ENCODE measurements at regions not wholly inside any gene's neighbourhood (a gene's known extent, or its start where the extent isn't known, plus 50 kb on each side); places are given as distances from the start of the nearest gene placed in this dataset.

DNA sequence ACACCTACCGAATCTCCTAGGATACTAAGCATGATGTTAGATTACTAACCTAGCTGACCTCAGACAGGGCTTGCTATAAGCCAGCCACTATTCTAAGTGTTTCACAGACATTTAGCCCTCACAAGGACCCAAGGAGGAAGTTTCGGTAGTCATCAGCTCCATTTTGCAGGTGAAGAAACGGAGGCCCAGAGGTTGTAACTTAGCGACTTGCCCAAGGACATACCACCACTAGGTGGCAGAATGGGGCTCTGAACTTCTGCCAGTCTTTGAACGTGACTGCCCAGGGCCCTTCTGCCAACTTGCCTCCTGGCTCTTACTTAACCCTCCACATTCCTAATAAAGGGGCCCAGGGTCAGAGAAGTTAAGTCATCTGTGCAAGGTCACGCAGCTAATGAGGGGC lies 283.5 kb downstream of the C1orf94 start:
- Histone ChIP-seq H3K4me2 (ENCODE audit: insufficient read depth, low read length) (no peak overlapping the region), H3K27me3 (ENCODE audit: control insufficient read depth in 2 of 2, insufficient read depth in 2 of 2, low read length in 2 of 2) (no peaks in the 10 kb centered on the region), H3K9me3 (replicated peaks; ENCODE audit: control insufficient read depth, insufficient read depth, low read length) (no peaks in the 10 kb centered on the region), H2AFZ (ENCODE audit: low read depth, low read length) (no peak overlapping the region), H3K9me1 (replicated peaks; ENCODE audit: control insufficient read depth, extremely low read depth, insufficient read depth, low read length) (no peaks in the 10 kb centered on the region), H3K4me1 (ENCODE audit: control insufficient read depth, extremely low read depth, insufficient read depth, low read length) (no peaks in the 10 kb centered on the region), H3K4me3 (replicated peaks in 1 of 3; ENCODE audit: insufficient read depth in 1 of 3, low read depth in 1 of 3, low read length in 3 of 3) (no peak overlapping the region), H3K79me2 (ENCODE audit: control insufficient read depth, insufficient read depth, low read length) (no peaks in the 10 kb centered on the region), H4K20me1 (replicated peaks; ENCODE audit: control insufficient read depth, extremely low read depth, insufficient read depth, low read length) (no peaks in the 10 kb centered on the region), H3K36me3 (ENCODE audit: control insufficient read depth in 2 of 2, extremely low read depth in 1 of 2, insufficient read depth in 2 of 2, low read length in 2 of 2) (no peaks in the 10 kb centered on the region), H3K9ac (replicated peaks; ENCODE audit: extremely low read depth, insufficient read depth, low read length) (no peak overlapping the region), H3K27ac (ENCODE audit: insufficient read depth, low read depth, low read length) (no peak overlapping the region)
- CTCF ChIA-PET = no interaction called here
- BruUV-seq (replicated peaks) = no TSS peak
- POLR2A ChIA-PET = no interaction called here
- intact Hi-C loops (cut with micrococcal nuclease) (no loop called here), dilution Hi-C loops (cut with MboI; ENCODE audit: extremely low pct_ligation_motif_present, low sequenced_read_pairs) (no loop called here)
- TF ChIP-seq, protein P1, sequence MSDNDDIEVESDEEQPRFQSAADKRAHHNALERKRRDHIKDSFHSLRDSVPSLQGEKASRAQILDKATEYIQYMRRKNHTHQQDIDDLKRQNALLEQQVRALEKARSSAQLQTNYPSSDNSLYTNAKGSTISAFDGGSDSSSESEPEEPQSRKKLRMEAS (IDR thresholded peaks at IDR 0.05; ENCODE audit: insufficient read depth, insufficient read length) = no peak
- no peak for TF ChIP-seq EZH2 (IDR thresholded peaks at IDR 0.05; ENCODE audit: borderline replicate concordance, low read depth, low read length, severe bottlenecking)
- TF ChIP-seq POLR2A (IDR thresholded peaks at IDR 0.05; ENCODE audit: low read depth, low read length) = no peak
- TF ChIP-seq MYC (IDR thresholded peaks at IDR 0.05; ENCODE audit: low read depth, low read length) = no peak
- no peak for TF ChIP-seq GATA2 (IDR thresholded peaks at IDR 0.05; ENCODE audit: insufficient read depth, insufficient read length, low read depth, low read length)
- TF ChIP-seq, protein P2, sequence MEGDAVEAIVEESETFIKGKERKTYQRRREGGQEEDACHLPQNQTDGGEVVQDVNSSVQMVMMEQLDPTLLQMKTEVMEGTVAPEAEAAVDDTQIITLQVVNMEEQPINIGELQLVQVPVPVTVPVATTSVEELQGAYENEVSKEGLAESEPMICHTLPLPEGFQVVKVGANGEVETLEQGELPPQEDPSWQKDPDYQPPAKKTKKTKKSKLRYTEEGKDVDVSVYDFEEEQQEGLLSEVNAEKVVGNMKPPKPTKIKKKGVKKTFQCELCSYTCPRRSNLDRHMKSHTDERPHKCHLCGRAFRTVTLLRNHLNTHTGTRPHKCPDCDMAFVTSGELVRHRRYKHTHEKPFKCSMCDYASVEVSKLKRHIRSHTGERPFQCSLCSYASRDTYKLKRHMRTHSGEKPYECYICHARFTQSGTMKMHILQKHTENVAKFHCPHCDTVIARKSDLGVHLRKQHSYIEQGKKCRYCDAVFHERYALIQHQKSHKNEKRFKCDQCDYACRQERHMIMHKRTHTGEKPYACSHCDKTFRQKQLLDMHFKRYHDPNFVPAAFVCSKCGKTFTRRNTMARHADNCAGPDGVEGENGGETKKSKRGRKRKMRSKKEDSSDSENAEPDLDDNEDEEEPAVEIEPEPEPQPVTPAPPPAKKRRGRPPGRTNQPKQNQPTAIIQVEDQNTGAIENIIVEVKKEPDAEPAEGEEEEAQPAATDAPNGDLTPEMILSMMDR (IDR thresholded peaks at IDR 0.05; ENCODE audit: extremely low read depth in 1 of 2, insufficient read depth in 1 of 2, low read depth in 1 of 2, low read length in 2 of 2) = peak; percentile 12 to 18
- no peak for TF ChIP-seq JUN (IDR thresholded peaks at IDR 0.05; ENCODE audit: borderline replicate concordance, insufficient read depth, insufficient read length, low read depth)
- DNase-seq (ENCODE audit: low read depth, low spot score) = no peak
- FAIRE-seq = no peak

DNA sequence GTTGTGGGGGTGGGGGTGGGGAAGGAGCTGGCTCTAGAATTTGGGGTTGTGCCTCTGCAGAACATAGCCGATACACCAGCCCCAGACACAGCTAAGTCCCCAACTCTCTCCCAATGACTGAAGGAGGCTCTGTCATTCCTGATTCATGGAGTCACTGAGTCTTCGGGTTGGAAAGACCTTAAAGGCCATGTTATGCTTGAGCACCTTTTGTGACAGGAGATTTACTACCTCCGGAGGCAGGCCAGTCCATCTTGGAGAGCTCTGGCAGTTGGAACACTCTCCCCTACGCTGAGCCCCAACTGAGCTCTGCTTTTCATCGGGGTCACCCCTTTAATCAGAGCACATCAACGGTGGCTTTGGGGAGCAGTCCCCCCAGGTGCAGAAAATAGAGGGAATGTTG lies 284.4 kb upstream of the GJB5 start:
- DNase-seq (ENCODE audit: low read depth, low spot score) (no peak), FAIRE-seq (no peak)
- Histone ChIP-seq H3K27ac (ENCODE audit: insufficient read depth, low read depth, low read length) (no peak overlapping the region), H3K79me2 (ENCODE audit: control insufficient read depth, insufficient read depth, low read length) (no peaks in the 10 kb centered on the region), H3K4me1 (ENCODE audit: control insufficient read depth, extremely low read depth, insufficient read depth, low read length) (no peaks in the 10 kb centered on the region), H3K9me3 (replicated peaks; ENCODE audit: control insufficient read depth, insufficient read depth, low read length) (no peaks in the 10 kb centered on the region), H3K36me3 (ENCODE audit: control insufficient read depth in 2 of 2, extremely low read depth in 1 of 2, insufficient read depth in 2 of 2, low read length in 2 of 2) (no peaks in the 10 kb centered on the region), H3K4me2 (ENCODE audit: insufficient read depth, low read length) (no peak overlapping the region), H3K4me3 (replicated peaks in 1 of 3; ENCODE audit: insufficient read depth in 1 of 3, low read depth in 1 of 3, low read length in 3 of 3) (no peak overlapping the region), H3K9ac (replicated peaks; ENCODE audit: extremely low read depth, insufficient read depth, low read length) (no peak overlapping the region), H3K27me3 (ENCODE audit: control insufficient read depth in 2 of 2, insufficient read depth in 2 of 2, low read length in 2 of 2) (no peaks in the 10 kb centered on the region), H3K9me1 (replicated peaks; ENCODE audit: control insufficient read depth, extremely low read depth, insufficient read depth, low read length) (no peaks in the 10 kb centered on the region), H2AFZ (ENCODE audit: low read depth, low read length) (no peak overlapping the region), H4K20me1 (replicated peaks; ENCODE audit: control insufficient read depth, extremely low read depth, insufficient read depth, low read length) (no peaks in the 10 kb centered on the region)
- CTCF ChIA-PET = no interaction called here
- POLR2A ChIA-PET = no interaction called here
- intact Hi-C loops (cut with micrococcal nuclease) (no loop called here), dilution Hi-C loops (cut with MboI; ENCODE audit: extremely low pct_ligation_motif_present, low sequenced_read_pairs) (no loop called here)
- TF ChIP-seq EZH2 (IDR thresholded peaks at IDR 0.05; ENCODE audit: borderline replicate concordance, low read depth, low read length, severe bottlenecking) (no peak), JUN (IDR thresholded peaks at IDR 0.05; ENCODE audit: borderline replicate concordance, insufficient read depth, insufficient read length, low read depth) (no peak), POLR2A (IDR thresholded peaks at IDR 0.05; ENCODE audit: low read depth, low read length) (no peak), FOS (IDR thresholded peaks at IDR 0.05; ENCODE audit: borderline replicate concordance, insufficient read depth, low read length) (no peak), MYC (IDR thresholded peaks at IDR 0.05; ENCODE audit: low read depth, low read length) (no peak), POLR2AphosphoS5 (IDR thresholded peaks at IDR 0.05; ENCODE audit: insufficient read depth, low read depth, low read length) (no peak)
- TF ChIP-seq, protein P2 (IDR thresholded peaks at IDR 0.05; ENCODE audit: extremely low read depth in 1 of 2, insufficient read depth in 1 of 2, low read depth in 1 of 2, low read length in 2 of 2) = no peak
- TF ChIP-seq, protein P1 (IDR thresholded peaks at IDR 0.05; ENCODE audit: insufficient read depth, insufficient read length) = no peak
- BruUV-seq (replicated peaks) = no TSS peak

Data from endothelial cell of umbilical vein (primary cell).